Forelimb muscle (tissue), 1 donor: ENCODE measurements at regions not wholly inside any gene's neighbourhood (a gene's known extent, or its start where the extent isn't known, plus 50 kb on each side); places are given as distances from the start of the nearest gene placed in this dataset.
"Not testable (repeated sequence)": the region's sequence is repeated elsewhere in the genome, so short reads cannot be mapped to it uniquely, and the experiment has no call there.

ENCODE experiments used
- DNase-seq: peaks from one replicate; pipeline ENCODE4 v3.0.0-alpha.2; 2013; ENCODE audit warnings: low read depth

DNA sequence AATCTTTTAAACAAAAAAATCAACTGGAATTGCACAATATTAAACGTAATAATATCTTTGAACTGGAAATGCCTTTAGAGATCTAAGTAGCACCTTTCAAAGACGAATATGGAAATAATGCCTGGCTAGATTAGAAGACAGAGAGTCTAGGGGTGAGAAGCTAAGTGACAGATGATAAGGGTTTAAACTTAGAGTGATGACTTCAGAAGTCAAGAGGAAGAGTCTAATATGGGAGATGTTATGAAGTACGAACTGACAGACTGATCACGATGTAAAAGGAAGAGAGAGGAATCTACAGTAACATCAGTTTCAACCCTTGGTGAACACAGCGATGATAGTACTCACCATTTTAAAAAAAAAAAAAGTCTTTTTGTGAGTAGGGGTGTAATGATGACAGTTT, 57.9 kb downstream of the HINT1 start:
- no peak for DNase-seq

DNA sequence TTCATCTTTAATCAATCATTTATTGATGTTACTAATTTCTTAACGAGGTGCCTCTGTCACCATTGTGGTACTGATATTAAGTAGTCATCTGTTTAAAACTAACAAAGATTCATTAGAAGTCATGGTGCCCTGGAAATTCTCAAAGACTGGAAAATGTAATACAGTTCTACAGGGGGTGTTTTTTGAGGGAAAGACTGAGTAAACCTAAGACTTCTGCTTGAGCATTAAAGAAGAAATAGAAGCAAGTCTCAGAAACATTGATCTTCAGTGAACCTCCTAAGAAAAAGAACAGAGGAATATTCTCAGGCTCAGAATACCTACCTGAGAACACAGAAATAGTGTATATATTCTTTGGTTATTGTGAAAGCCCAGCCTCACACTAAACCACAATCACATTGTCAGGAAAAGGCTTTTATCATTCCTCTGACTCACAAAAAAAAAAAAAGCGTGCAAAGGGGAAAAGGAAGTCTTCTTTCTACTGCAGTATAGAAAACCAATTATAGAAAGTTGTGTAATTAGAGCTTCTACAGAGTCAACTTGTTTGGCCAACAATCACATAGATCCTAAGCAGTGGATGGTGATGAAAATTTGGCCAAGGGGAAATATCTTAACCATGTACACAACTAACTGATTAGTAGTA, 60.8 kb downstream of the HINT1 start:
- no peak for DNase-seq

DNA sequence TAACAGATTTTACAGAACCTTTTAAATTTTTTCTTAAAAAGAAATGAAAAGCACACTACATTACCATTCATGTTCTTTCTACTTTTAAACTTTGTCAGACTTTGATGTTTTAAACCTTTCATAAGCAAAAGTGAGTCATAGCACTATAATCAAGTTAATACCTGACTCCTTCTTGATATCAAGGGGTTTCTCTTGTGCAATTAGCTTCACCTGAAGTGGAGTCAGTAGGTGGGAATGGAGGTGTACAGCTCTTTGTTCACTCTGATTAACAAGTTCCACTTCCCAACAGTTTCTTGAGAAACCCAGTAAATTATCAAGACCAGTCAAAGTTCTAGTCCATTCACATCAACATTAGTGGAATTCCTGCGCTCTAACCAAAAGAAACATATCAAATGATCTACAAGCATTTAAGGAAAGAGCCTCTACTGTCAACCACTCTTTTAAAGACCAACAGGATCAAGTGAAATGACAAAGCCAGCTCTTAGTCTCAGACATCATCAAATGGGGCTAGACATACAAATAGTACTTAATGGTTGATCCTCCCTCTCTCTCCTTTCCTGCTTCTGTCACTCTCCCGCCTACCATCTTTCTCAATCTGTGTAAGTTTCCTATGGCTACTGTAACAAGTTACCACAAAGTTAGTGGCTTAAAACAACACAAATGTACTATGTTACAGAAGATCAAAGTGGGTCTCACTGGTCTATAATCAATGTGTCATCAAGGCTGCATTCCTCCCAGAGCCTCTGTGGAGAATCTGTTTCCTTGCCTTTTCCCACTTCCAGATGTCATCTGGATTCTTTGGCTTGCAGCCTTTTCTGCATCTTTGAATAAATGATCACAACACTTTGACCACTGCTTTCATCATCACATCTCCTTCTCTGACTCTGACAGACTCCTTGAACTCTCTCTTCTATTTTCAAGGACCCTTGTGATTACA, 68.0 kb downstream of the HINT1 start:
- DNase-seq, result no peak

DNA sequence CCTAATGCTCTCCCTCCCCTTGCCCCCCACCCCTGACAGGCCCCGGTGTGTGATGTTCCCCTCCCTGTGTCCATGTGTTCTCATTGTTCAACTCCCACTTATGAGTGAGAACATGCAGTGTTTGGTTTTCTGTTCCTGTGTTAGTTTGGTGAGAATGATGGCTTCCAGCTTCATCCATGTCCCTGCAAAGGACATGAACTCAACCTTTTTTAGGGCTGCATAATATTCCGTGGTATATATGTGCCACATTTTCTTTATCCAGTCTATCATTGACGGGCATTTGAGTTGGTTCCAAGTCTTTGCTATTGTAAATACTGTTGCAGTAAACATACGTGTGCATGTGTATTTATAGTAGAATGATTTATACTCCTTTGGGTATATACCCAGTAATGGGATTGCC, 69.5 kb downstream of the HINT1 start:
- DNase-seq, result not testable (repeated sequence)

GRCh38 chr5:131084436-131084835, 80.6 kb downstream of the HINT1 start:
- no peak for DNase-seq

DNA sequence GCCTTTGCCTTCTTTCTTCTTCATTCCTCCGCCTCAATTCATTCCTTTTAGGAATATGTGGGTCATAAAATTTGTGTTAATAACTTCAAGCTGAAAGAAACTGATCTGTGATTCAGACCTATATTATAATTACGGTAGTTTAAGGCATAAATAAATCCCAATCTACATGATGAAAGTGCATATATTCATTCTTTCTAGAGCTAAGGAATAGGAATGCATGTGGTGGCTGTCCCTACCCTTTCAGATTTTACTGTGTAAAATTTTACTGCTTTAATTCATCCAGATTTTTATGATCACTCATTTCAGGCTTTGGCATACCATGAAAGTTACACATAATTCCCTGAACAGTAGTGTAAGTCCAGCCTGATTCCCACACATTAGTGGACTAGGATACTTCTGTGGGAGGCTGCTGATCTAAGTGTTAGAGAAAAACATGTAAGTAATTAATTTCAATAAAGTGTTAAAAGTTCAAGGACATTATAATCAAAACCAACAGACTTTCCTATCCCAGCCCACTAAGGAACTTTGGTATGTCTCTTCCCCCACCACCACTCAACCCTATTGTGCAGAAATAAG, 83.1 kb downstream of the HINT1 start:
- DNase-seq, result no peak

GRCh38 chr5:131081374-131081773, 83.7 kb downstream of the HINT1 start:
- DNase-seq, result no peak

- no peak for DNase-seq
These were observed 85.8 kb downstream of the HINT1 start for GRCh38 chr5:131079232-131079631.

DNA sequence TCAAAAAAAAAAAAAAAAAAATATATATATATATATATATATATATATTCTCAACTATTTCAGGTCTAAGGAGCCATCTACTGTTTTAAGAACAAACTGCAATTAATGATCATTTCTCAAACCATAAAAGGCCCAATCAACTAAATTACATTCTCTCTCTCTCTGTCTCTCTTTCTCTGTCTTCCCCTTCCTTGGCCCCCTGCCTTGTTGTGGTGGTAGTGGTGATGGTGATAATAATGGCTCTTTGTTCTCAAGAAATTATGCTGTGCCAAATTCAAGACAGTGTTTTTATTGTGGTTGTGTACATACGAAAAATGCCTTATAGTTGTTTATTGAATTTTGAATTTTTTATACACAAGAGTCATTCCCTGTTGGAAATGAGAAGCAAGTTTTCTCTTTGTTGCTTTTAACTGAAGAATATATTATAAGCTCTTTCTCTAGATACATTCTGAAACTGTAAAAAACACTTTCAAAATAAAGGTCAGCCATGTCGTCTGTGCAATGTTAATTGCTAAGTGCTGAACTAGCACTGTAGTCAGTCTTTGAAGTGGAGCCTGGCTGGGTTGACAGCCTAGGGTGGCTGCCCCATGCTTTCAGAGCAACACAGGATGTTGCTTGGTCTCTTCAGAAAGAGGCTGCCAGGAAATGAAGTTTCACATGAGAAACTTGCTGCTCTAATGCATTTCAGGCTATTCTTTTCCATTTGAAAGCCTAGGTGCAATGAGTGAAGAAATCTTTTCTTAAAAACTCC, 96.0 kb downstream of the HINT1 start:
- DNase-seq, result no peak

- no peak for DNase-seq
These were observed 97.0 kb downstream of the HINT1 start for GRCh38 chr5:131068076-131068475.

GRCh38 chr5:131067636-131068035, 97.4 kb downstream of the HINT1 start:
- DNase-seq, result no peak

DNA sequence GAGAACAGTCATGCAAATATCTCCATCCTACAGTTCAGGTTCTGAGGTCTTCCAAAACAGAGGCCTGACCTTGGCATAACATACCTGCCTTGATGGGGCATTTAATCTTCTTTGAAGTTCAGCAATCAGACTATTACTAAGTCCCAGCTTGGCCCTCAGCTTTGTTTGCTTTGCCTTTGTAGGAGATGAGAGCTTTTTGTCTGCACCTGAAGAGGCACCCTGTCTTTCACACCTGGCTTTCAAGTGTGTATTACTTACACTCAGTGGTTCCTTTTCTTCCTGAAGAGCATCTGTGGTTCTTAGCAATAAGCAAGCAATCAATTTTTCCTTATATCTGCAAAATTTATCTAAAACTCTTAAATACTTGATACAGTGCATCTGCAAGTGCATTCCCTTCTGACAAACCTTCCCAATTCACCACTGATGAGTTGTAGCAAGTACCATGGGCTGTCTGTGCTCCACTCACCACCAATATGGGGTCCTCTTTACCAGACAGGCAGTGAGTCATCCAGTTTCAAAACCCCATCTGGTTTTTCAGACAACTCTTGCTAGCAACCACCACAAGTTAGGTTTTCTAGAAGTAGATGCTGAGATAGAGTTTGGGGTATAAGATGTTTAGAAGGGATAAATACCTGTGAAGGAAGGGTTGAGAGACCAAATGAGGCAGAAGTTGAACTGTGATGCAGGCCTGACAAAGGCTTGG, 100.2 kb downstream of the HINT1 start:
- no peak for DNase-seq

GRCh38 chr5:131042021-131042789, 122.9 kb downstream of the HINT1 start:
- no peak for DNase-seq

GRCh38 chr5:131023498-131023865, 141.6 kb downstream of the HINT1 start:
- no peak for DNase-seq

- DNase-seq, result peak; percentile 11
These were observed 142.1 kb downstream of the HINT1 start for GRCh38 chr5:131022811-131023497.

DNA sequence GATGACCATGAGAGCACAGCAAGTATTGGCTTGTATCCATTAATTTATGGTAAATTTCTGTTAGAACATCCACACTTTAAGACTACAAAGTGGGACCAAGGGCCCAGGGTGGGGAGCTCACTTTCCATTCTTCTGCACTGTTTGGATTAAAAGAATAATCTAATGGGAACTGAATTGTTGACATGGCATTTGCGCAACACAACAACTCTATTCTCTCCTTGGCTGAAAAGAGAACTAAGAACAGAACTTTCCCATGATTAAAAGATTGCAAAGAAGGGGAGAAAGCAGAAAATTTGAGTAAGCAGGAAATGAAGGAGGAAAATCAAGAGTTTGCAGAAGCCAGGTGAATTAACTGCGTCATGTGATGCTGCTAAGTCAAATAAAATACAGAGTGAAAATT, 143.4 kb downstream of the HINT1 start:
- no peak for DNase-seq

DNA sequence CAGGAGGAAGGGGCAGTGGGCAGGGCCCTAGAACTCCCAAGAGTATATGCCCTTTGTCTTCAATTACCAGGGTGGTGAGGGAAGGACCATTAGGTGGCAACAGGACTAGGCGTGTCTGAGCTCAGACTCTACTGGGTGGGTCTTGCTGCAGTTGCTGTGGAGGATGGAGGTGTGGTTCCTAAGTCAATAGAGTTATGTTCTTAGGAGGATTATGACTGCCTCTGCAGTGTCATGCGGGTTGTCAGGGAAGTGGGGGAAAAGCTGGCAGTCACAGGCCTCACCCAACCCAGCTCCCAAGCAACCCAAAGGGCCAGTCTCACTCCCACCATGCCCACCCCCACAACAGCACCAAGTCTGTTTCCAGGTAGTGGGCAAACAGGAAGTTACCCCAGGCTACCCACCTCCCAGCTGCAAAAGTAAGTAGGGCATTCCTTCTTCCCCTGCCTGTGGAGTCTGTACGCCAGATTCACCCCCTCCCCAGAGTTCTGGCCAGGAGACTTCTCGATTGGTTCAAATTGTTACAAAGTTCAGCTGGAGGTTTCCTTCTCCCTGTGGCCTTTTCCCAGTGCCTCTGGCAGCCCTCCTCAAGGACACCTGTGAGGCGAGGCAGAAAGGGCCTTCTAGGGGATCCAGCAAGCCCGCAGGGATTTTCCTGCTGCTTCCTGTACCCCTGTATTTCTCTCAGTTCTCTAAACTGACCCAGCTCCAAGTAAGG, 145.3 kb downstream of the HINT1 start:
- DNase-seq, result no peak

DNA sequence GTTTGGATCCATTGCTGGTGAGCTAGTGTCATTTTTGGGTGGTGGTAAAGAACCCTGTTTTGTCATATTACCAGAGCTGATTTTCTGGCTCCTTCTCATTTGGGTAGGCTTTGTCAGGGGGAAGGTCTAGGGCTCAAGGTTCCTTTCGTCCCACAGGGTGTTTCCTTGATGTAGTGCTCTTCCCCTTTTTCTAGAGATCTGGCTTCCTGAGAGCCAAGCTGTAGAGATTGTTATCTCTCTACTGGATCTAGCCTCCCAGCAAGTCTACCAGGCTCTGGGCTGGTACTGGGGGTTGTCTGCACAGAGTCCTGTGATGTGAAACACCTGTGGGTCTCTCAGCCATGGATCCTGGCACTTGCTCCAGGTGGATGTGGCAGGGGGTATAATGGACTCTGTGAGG, 145.9 kb downstream of the HINT1 start:
- DNase-seq, result no peak

GRCh38 chr5:131008329-131008728, 156.7 kb downstream of the HINT1 start:
- no peak for DNase-seq
